Nephron progenitor cell (in vitro differentiated cells): ENCODE measurements at regions not wholly inside any gene's neighbourhood (a gene's known extent, or its start where the extent isn't known, plus 50 kb on each side); places are given as distances from the start of the nearest gene placed in this dataset.

Experiments used
- DNase-seq: peaks from one replicate; pipeline ENCODE4 v3.0.0; 2021
- H3K27ac Mint-ChIP-seq: 2 replicates; pipeline ENCODE4 v1.8.0; 2021; ENCODE audit warnings: mild to moderate bottlenecking, moderate library complexity, mixed read lengths
- H3K27me3 Mint-ChIP-seq: 2 replicates; pipeline ENCODE4 v1.8.0; 2021; ENCODE audit warnings: mild to moderate bottlenecking, low read depth, mixed read lengths; ENCODE audit not compliant: poor library complexity
- H3K36me3 Mint-ChIP-seq: 2 replicates; pipeline ENCODE4 v1.8.0; 2021; ENCODE audit warnings: low read depth, mixed read lengths
- H3K4me1 Mint-ChIP-seq: 2 replicates; pipeline ENCODE4 v1.8.0; 2021; ENCODE audit warnings: mixed read lengths
- H3K4me3 Mint-ChIP-seq: 2 replicates; pipeline ENCODE4 v1.8.0; 2021; ENCODE audit warnings: mild to moderate bottlenecking, moderate library complexity, mixed read lengths
- H3K9me3 Mint-ChIP-seq: 2 replicates; pipeline ENCODE4 v1.8.0; 2021; ENCODE audit warnings: mild to moderate bottlenecking, moderate library complexity, mixed read lengths
- CTCF ChIP-seq: fragments of 200-600 bp; sonication (generic); IDR thresholded peaks from 2 replicates; pipeline ENCODE4 v1.5.0; 2021; ENCODE audit warnings: antibody characterized with exemption

GRCh38 chr2:21970971-21971370, 847.2 kb downstream of the TDRD15 start:
- Mint-ChIP-seq H3K27me3 (no peaks in the 10 kb centered on the region), H3K36me3 (no peaks in the 10 kb centered on the region), H3K27ac (no peak overlapping the region), H3K4me1 (no peaks in the 10 kb centered on the region), H3K4me3 (no peak overlapping the region), H3K9me3 (no peaks in the 10 kb centered on the region)
- no peak for TF ChIP-seq CTCF
- DNase-seq: no peak

GRCh38 chr2:21972586-21972985, 848.8 kb downstream of the TDRD15 start:
- H3K4me3 Mint-ChIP-seq: no peak overlapping the region
- no peaks in the 10 kb centered on the region for H3K4me1 Mint-ChIP-seq

GRCh38 chr2:21981127-21981526, 857.4 kb downstream of the TDRD15 start:
- Mint-ChIP-seq H3K27me3 (no peaks in the 10 kb centered on the region), H3K27ac (no peak overlapping the region), H3K4me3 (no peak overlapping the region), H3K4me1 (no peaks in the 10 kb centered on the region), H3K9me3 (peaks cover 19% of the 10 kb centered on the region), H3K36me3 (peaks cover 5% of the 10 kb centered on the region)
- DNase-seq: no peak
- no peak for TF ChIP-seq CTCF

More at GRCh38 chr2:21972586-21972985, 848.8 kb downstream of the TDRD15 start:
- Mint-ChIP-seq H3K36me3 (no peaks in the 10 kb centered on the region), H3K27me3 (no peaks in the 10 kb centered on the region), H3K27ac (no peak overlapping the region), H3K9me3 (no peaks in the 10 kb centered on the region)
- TF ChIP-seq CTCF: no peak
- no peak for DNase-seq

- peaks cover 6% of the 10 kb centered on the region for H3K27me3 Mint-ChIP-seq
- H3K9me3 Mint-ChIP-seq: peaks cover 31% of the 10 kb centered on the region
- H3K27ac Mint-ChIP-seq: no peak overlapping the region
- H3K4me3 Mint-ChIP-seq: no peak overlapping the region
- H3K4me1 Mint-ChIP-seq: no peaks in the 10 kb centered on the region
- no peak for DNase-seq
- TF ChIP-seq CTCF: no peak
- peaks cover 5% of the 10 kb centered on the region for H3K36me3 Mint-ChIP-seq
Observed at GRCh38 chr2:21993002-21993401, 869.2 kb downstream of the TDRD15 start.

GRCh38 chr2:21996339-21996738, 872.6 kb downstream of the TDRD15 start:
- H3K4me1 Mint-ChIP-seq: no peaks in the 10 kb centered on the region
- peaks cover 23% of the 10 kb centered on the region for H3K9me3 Mint-ChIP-seq
- H3K4me3 Mint-ChIP-seq: no peak overlapping the region
- H3K27me3 Mint-ChIP-seq: peaks cover 3% of the 10 kb centered on the region
- TF ChIP-seq CTCF: no peak
- no peak overlapping the region for H3K27ac Mint-ChIP-seq
- peaks cover 5% of the 10 kb centered on the region for H3K36me3 Mint-ChIP-seq
- DNase-seq: no peak

- H3K9me3 Mint-ChIP-seq: no peaks in the 10 kb centered on the region
- H3K4me3 Mint-ChIP-seq: no peak overlapping the region
- no peaks in the 10 kb centered on the region for H3K36me3 Mint-ChIP-seq
- no peak overlapping the region for H3K27ac Mint-ChIP-seq
- no peak for DNase-seq
- H3K27me3 Mint-ChIP-seq: peaks cover 3% of the 10 kb centered on the region
- TF ChIP-seq CTCF: no peak
- H3K4me1 Mint-ChIP-seq: no peaks in the 10 kb centered on the region
Observed at GRCh38 chr2:21999522-21999921, 875.8 kb downstream of the TDRD15 start.
